ENCODE measurements at regions not wholly inside any gene's neighbourhood (a gene's known extent, or its start where the extent isn't known, plus 50 kb on each side); places are given as distances from the start of the nearest gene placed in this dataset.
A peak's percentile ranks its signal among the peaks of the same experiment; 100 is the strongest.

GRCh38 chr2:234722176-234722575, 225.3 kb upstream of the ARL4C start:
- H3K4me3 ChIP-seq = no peak overlapping the region

GRCh38 chr2:234719116-234719716, 222.3 kb upstream of the ARL4C start:
- Histone ChIP-seq H3K9ac (ENCODE audit: insufficient read length) (no peak overlapping the region), H3K36me3 (ENCODE audit: insufficient read depth, low read length) (no peaks in the 10 kb centered on the region), H3K9me3 (ENCODE audit: low read depth, low read length) (no peaks in the 10 kb centered on the region), H3K27ac (no peak overlapping the region), H3K4me3 (no peak overlapping the region)
- DNase-seq (ENCODE audit: low read depth, low spot score) = no peak
- TF ChIP-seq EZH2 (IDR thresholded peaks at IDR 0.05) (no peak), FOXP2 (optimal IDR thresholded peaks at IDR 0.05; ENCODE audit: control extremely low read depth, extremely low read length, insufficient read depth) (no peak), POLR2AphosphoS5 (IDR thresholded peaks at IDR 0.05; ENCODE audit: borderline replicate concordance, low read depth, low read length) (no peak)

More at GRCh38 chr2:234722176-234722575, 225.3 kb upstream of the ARL4C start:
- Histone ChIP-seq H3K9me3 (ENCODE audit: low read depth, low read length) (no peaks in the 10 kb centered on the region), H3K36me3 (ENCODE audit: insufficient read depth, low read length) (no peaks in the 10 kb centered on the region), H3K27ac (peak overlapping the region; percentile 63; the same call in 1 of the 2 replicates), H3K9ac (ENCODE audit: insufficient read length) (no peak overlapping the region)
- peak; percentile 52 for DNase-seq (ENCODE audit: low read depth, low spot score)
- TF ChIP-seq POLR2AphosphoS5 (IDR thresholded peaks at IDR 0.05; ENCODE audit: borderline replicate concordance, low read depth, low read length) = no peak
- TF ChIP-seq FOXP2 (optimal IDR thresholded peaks at IDR 0.05; ENCODE audit: control extremely low read depth, extremely low read length, insufficient read depth) = no peak
- no peak for TF ChIP-seq EZH2 (IDR thresholded peaks at IDR 0.05)

- H3K9ac ChIP-seq (ENCODE audit: insufficient read length) = no peak overlapping the region
- no peak overlapping the region for H3K27ac ChIP-seq
- no peak for TF ChIP-seq POLR2AphosphoS5 (IDR thresholded peaks at IDR 0.05; ENCODE audit: borderline replicate concordance, low read depth, low read length)
- TF ChIP-seq FOXP2 (optimal IDR thresholded peaks at IDR 0.05; ENCODE audit: control extremely low read depth, extremely low read length, insufficient read depth) = no peak
- no peak for TF ChIP-seq EZH2 (IDR thresholded peaks at IDR 0.05)
- DNase-seq (ENCODE audit: low read depth, low spot score) = no peak
- H3K9me3 ChIP-seq (ENCODE audit: low read depth, low read length) = no peaks in the 10 kb centered on the region
- no peaks in the 10 kb centered on the region for H3K36me3 ChIP-seq (ENCODE audit: insufficient read depth, low read length)
- no peak overlapping the region for H3K4me3 ChIP-seq
These were observed 219.4 kb upstream of the ARL4C start for GRCh38 chr2:234716271-234716670.

GRCh38 chr2:234715671-234716250, 218.9 kb upstream of the ARL4C start:
- no peak overlapping the region for H3K27ac ChIP-seq
- H3K9ac ChIP-seq (ENCODE audit: insufficient read length) = no peak overlapping the region
- H3K4me3 ChIP-seq = no peak overlapping the region
- DNase-seq (ENCODE audit: low read depth, low spot score) = no peak
- no peaks in the 10 kb centered on the region for H3K9me3 ChIP-seq (ENCODE audit: low read depth, low read length)
- H3K36me3 ChIP-seq (ENCODE audit: insufficient read depth, low read length) = no peaks in the 10 kb centered on the region
- TF ChIP-seq POLR2AphosphoS5 (IDR thresholded peaks at IDR 0.05; ENCODE audit: borderline replicate concordance, low read depth, low read length) (no peak), FOXP2 (optimal IDR thresholded peaks at IDR 0.05; ENCODE audit: control extremely low read depth, extremely low read length, insufficient read depth) (no peak), EZH2 (IDR thresholded peaks at IDR 0.05) (no peak)

- no peak overlapping the region for H3K27ac ChIP-seq
- no peak overlapping the region for H3K4me3 ChIP-seq
- DNase-seq (ENCODE audit: low read depth, low spot score) = no peak
- TF ChIP-seq POLR2AphosphoS5 (IDR thresholded peaks at IDR 0.05; ENCODE audit: borderline replicate concordance, low read depth, low read length) (no peak), EZH2 (IDR thresholded peaks at IDR 0.05) (no peak), FOXP2 (optimal IDR thresholded peaks at IDR 0.05; ENCODE audit: control extremely low read depth, extremely low read length, insufficient read depth) (no peak)
- H3K9me3 ChIP-seq (ENCODE audit: low read depth, low read length) = no peaks in the 10 kb centered on the region
- no peak overlapping the region for H3K9ac ChIP-seq (ENCODE audit: insufficient read length)
- no peaks in the 10 kb centered on the region for H3K36me3 ChIP-seq (ENCODE audit: insufficient read depth, low read length)
These were observed 217.8 kb upstream of the ARL4C start for GRCh38 chr2:234714711-234715110.

GRCh38 chr2:234712421-234712935, 215.6 kb upstream of the ARL4C start:
- TF ChIP-seq FOXP2 (optimal IDR thresholded peaks at IDR 0.05; ENCODE audit: control extremely low read depth, extremely low read length, insufficient read depth) = no peak
- no peak for TF ChIP-seq POLR2AphosphoS5 (IDR thresholded peaks at IDR 0.05; ENCODE audit: borderline replicate concordance, low read depth, low read length)
- TF ChIP-seq EZH2 (IDR thresholded peaks at IDR 0.05) = no peak
- Histone ChIP-seq H3K4me3 (no peak overlapping the region), H3K9ac (ENCODE audit: insufficient read length) (no peak overlapping the region), H3K9me3 (ENCODE audit: low read depth, low read length) (no peaks in the 10 kb centered on the region), H3K36me3 (ENCODE audit: insufficient read depth, low read length) (no peaks in the 10 kb centered on the region), H3K27ac (no peak overlapping the region)
- DNase-seq (ENCODE audit: low read depth, low spot score) = no peak

- Histone ChIP-seq H3K4me3 (no peak overlapping the region), H3K27ac (no peak overlapping the region), H3K9me3 (ENCODE audit: low read depth, low read length) (no peaks in the 10 kb centered on the region), H3K9ac (ENCODE audit: insufficient read length) (no peak overlapping the region), H3K36me3 (ENCODE audit: insufficient read depth, low read length) (no peaks in the 10 kb centered on the region)
- no peak for DNase-seq (ENCODE audit: low read depth, low spot score)
- TF ChIP-seq EZH2 (IDR thresholded peaks at IDR 0.05) (no peak), FOXP2 (optimal IDR thresholded peaks at IDR 0.05; ENCODE audit: control extremely low read depth, extremely low read length, insufficient read depth) (no peak), POLR2AphosphoS5 (IDR thresholded peaks at IDR 0.05; ENCODE audit: borderline replicate concordance, low read depth, low read length) (no peak)
These were observed 214.4 kb upstream of the ARL4C start for GRCh38 chr2:234711308-234711707.

- TF ChIP-seq FOXP2 (optimal IDR thresholded peaks at IDR 0.05; ENCODE audit: control extremely low read depth, extremely low read length, insufficient read depth) = no peak
- no peak for TF ChIP-seq POLR2AphosphoS5 (IDR thresholded peaks at IDR 0.05; ENCODE audit: borderline replicate concordance, low read depth, low read length)
- TF ChIP-seq EZH2 (IDR thresholded peaks at IDR 0.05) = no peak
- Histone ChIP-seq H3K9me3 (ENCODE audit: low read depth, low read length) (no peaks in the 10 kb centered on the region), H3K4me3 (no peak overlapping the region), H3K36me3 (ENCODE audit: insufficient read depth, low read length) (no peaks in the 10 kb centered on the region), H3K9ac (ENCODE audit: insufficient read length) (no peak overlapping the region), H3K27ac (no peak overlapping the region)
- DNase-seq (ENCODE audit: low read depth, low spot score) = no peak
These were observed 213.7 kb upstream of the ARL4C start for GRCh38 chr2:234710587-234710986.
